Right ventricle myocardium inferior (tissue), 1 donor: ENCODE measurements at regions not wholly inside any gene's neighbourhood (a gene's known extent, or its start where the extent isn't known, plus 50 kb on each side); places are given as distances from the start of the nearest gene placed in this dataset.
A peak's percentile ranks its signal among the peaks of the same experiment; 100 is the strongest.
"Not testable (repeated sequence)": the region's sequence is repeated elsewhere in the genome, so short reads cannot be mapped to it uniquely, and the experiment has no call there.

ENCODE experiments used
- ATAC-seq: fragments of 200-7000 bp; cut with Tn5 transposase; one replicate; pipeline ENCODE4 v1.9.1; 2020; ENCODE audit warnings: mild to moderate bottlenecking, moderate library complexity
- DNase-seq: peaks from one replicate; pipeline ENCODE4 v3.0.0; 2021; ENCODE audit errors: missing footprints
- intact Hi-C: fragments of 100-400 bp; cut with DNase I; formaldehyde crosslinking; loops from one replicate; pipeline ENCODE4 v1.11.0; 2022
- donor health status: DM: no; HTN: yes; CAD: no; lungs with severe emphysema.

DNA sequence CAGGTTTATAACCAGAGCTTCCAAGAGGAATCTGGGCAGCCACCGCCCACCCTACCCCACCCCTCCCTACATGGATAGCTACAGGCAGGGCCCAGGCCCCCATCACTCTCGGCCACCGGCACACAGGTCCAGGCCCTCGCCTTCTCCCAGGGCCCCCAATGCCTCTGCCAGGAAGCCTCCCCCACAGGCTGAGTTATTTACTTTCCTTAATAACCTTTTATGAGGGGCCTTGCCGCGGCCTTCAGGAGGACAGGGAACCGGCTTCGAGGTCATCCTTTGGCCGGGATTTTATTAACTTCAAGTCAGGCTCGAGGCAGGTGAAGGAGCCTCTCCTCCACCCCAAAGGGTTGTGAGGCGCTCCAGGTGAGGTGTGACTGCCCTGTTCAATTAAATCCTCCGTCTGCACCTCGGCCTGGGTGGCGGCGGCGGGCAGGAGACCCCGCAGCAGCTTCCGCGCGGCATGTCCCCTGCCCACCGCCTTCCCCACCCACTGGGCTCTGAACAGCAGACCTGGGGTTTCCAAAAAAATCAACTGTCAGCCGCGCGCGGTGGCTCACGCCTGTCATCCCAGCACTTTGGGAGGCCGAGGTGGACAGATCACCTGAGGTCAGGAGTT, 106.5 kb downstream of the MICALL2 start:
- peak; percentile 34 for DNase-seq
- no peak for ATAC-seq
- intact Hi-C loops: no loop called here

DNA sequence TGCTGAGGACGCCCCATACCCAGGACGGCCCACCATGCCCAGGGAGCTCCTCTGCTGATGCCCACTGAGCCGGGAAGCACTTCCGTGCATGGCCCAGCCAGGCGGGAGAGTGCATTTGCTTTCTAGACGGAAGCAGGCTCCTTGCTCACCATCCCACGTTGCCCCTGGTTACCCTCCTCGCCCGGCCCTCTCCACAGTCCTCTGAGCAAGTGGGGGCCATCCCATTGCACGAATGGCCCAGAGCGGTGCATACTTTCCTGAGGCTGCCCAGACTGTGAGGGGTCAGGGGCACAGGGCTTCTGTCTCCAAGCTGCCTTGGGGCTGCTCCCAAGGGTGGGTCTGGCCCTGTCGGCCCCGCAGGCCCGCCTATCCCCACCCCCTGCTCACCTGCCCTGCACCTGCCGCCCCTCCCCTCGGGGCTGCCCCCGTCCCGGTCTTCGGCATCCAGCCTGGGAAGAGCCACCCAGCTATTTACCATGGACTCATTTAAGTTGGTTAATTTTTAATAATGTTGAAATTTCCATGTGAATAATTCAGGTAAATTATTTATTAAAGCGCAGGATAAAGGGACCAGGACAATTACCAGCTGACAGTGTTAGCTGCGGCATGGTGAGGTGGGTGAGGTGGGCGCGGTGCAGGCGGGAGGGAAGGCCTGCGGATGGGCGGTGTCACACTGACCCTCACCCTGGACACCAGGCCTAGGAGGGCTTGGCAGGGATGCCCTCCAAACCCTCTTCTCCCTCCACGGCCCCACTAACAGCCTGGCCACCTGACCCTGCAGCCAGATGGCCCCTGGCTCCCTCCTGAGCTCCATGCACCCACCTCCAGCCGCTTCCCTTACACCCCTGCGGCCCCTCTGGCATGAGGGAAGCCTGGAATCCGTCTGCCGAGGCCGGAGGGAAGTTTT, 104.4 kb downstream of the MICALL2 start:
- intact Hi-C loops: no loop called here
- DNase-seq: peak; percentile 34
- ATAC-seq: no peak

GRCh38 chr7:1355568-1356340, 103.5 kb downstream of the MICALL2 start:
- intact Hi-C loops: no loop called here
- peak; percentile 41 for DNase-seq

GRCh38 chr7:1356853-1357252, 102.4 kb downstream of the MICALL2 start:
- ATAC-seq, intact Hi-C loops, DNase-seq: not testable (repeated sequence)

More at GRCh38 chr7:1355568-1356340, 103.5 kb downstream of the MICALL2 start:
- no peak for ATAC-seq

DNA sequence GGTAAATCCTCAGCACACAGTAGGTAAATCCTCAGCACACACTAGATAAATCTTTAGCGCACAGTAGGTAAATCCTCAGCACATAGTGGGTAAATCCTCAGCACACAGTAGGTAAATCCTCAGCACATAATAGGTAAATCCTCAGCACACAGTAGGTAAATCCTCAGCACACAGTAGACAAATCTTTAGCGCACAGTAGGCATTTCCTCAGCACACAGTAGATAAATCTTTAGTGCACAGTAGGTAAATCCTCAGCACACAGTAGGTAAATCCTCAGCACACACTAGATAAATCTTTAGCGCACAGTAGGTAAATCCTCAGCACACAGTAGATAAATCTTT, 102.0 kb downstream of the MICALL2 start:
- ATAC-seq, intact Hi-C loops, DNase-seq: not testable (repeated sequence)

- ATAC-seq: no peak
- intact Hi-C loops: no loop called here
- DNase-seq: peak; percentile 45
Observed at GRCh38 chr7:1357601-1358271, 101.5 kb downstream of the MICALL2 start.

GRCh38 chr7:1358376-1359050, 100.8 kb downstream of the MICALL2 start:
- DNase-seq (peak; percentile 34), ATAC-seq (no peak)
- intact Hi-C loops: no loop called here

DNA sequence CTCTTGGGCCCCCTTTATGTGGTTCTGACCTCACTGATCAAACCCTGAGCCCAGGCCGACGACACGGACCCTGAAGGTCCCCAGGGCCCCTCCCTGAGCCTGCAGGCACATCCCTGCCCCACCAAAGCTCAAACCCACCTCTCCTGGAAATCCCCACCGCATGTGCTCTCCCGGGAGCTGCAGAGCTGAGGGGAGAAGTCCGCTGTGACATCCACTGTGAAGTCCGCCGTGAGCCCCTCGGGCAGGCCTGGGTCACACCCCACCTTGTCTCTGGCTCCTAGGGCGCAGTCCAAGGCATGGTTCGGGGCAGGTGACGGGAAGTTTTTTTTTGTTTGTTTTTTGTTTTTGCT, 100.2 kb downstream of the MICALL2 start:
- ATAC-seq: no peak
- intact Hi-C loops: no loop called here
- no peak for DNase-seq

DNA sequence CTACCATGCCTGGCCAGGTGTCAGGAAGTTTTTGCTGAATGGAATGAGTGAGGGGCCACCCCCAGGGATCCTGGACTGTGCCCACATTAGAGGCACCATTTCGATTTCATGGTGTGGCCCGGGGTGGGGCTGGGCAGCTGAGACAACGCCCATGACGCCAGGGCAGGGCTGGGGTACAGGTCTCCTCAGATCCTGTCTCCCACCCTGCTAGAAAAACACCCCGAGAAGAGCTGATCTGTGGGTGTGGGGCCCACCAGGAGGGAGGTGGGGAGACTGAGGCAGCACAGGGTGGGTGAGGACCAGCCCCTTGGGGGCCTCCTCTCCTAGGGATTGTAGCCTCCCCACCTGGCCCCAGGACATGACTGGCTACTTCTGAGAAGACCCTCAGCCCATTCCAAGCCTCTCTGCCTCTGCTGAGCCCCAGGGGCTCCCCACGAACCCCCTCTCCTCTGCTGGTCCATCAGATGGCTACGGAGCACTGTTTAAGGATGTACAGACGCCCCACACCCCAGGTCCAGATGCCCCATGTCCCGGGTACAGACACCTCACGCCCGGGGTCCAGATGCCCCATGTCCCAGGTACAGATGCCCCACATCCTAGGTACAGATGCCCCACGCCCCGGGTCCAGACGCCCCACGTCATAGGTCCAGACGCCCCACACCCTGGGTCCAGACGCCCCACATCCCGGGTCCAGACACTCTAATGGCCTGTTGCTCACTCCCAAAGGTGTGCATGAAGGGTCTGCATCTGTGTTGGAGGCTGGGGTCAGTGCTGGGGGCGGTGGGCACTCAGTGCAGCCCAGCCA, 99.4 kb downstream of the MICALL2 start:
- DNase-seq (peak; percentile 58), ATAC-seq (no peak)
- intact Hi-C loops: no loop called here

- ATAC-seq (no peak), DNase-seq (peak; percentile 45)
- intact Hi-C loops: no loop called here
Observed at GRCh38 chr7:1360521-1360971, 98.7 kb downstream of the MICALL2 start.

DNA sequence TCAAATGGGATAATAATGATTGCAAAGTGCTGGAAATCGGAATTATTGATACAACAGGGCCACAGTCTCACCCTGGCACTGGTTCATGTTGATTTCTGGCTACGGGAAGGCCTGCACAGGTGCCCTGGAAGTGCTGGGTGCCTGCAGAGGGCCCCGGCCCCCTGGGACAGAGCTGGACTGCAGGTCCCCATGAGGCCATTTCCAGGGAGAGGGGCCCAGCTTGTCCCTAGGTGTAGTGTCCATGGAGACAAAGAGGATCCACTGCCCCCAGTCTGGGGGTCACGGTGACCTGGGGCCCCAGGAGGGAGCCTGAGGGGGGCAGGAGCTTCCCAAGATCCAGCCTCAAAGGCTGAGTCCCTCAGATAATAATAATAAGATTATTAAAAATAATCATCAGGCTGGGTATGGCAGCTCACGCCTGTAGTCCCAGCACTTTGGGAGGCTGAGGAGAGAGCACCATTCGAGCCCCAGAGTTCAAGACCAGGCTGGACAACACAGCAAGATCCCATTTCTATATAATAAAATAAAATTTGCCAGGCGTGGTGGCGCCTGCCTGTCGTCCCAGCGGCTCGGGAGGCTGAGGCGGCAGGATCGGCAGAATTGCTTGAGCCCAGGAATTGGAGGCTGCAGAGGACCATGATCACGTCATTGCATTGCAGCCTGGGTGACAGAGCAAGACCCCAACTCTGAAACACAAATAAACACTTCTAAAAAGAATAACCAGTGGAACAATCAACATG, 98.1 kb downstream of the MICALL2 start:
- intact Hi-C loops: no loop called here
- ATAC-seq: no peak
- DNase-seq: peak; percentile 11

DNA sequence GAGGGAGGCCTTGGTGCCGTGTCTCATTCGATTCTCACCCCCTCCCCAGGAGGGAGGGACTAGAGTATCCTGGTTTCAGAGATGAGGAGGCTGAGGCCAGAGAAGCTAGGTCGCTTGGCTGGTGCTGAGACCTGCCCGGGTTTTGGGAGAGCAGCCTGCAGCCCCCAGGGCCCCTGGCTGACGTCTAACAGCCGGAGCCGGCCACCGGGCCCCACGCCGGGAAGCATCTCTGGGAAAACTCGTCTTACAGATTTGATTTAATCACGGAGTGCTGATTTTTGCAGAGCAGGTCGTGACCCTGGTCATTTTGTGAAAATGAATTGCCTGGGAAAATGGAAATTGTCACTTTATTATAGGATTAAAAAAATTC, 97.5 kb downstream of the MICALL2 start:
- ATAC-seq (no peak), DNase-seq (peak; percentile 37)
- intact Hi-C loops: no loop called here

- peak; percentile 60 for DNase-seq
- ATAC-seq: no peak
- intact Hi-C loops: no loop called here
Observed at GRCh38 chr7:1362301-1362700, 97.0 kb downstream of the MICALL2 start.

- DNase-seq (peak; percentile 61), ATAC-seq (no peak)
- intact Hi-C loops: no loop called here
Observed at GRCh38 chr7:1364068-1364905, 95.0 kb downstream of the MICALL2 start.

DNA sequence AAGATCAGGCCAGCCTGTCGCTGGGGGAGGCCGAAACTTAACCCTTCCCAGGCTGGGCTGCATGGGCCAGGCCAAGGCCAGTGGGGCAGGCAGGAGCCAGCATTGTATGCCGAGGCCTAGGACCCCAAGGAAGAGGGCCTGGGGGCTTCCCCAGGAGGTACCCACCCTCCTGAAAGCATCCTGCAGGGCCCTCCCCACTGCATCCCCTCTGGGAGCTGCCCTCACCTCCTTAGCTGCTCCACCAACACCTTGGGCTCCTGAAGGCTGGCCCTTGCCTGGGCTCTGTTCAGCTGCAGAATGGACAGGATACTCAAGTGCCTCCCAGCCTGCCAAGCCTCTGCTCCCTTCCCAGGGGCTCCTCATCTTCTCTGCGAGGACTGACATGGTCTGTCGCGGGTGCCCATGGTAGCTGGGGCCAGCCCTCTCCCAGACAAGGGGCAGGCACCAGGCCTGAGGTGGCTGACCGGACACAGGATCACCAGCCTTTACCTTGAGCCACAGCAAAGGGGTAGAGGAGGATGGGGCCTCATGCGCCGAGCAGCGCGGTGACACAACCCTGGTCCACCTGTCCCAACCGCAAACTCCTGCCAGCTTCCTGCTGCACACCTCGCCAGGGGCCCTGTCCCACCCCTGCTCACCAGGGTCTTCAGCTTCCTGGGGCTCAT, 94.2 kb downstream of the MICALL2 start:
- DNase-seq (peak; percentile 50), ATAC-seq (no peak)
- intact Hi-C loops: no loop called here

- no peak for DNase-seq
- intact Hi-C loops: no loop called here
- ATAC-seq: no peak
Observed at GRCh38 chr7:1365846-1366245, 93.4 kb downstream of the MICALL2 start.
